Motor neuron (in vitro differentiated cells): ENCODE measurements at regions not wholly inside any gene's neighbourhood (a gene's known extent, or its start where the extent isn't known, plus 50 kb on each side); places are given as distances from the start of the nearest gene placed in this dataset.
A peak's percentile ranks its signal among the peaks of the same experiment; 100 is the strongest.

Experiments used
- ATAC-seq, 8 experiments: fragments of 200-7000 bp; cut with Tn5 transposase; replicated peaks in 6 of 8; 2 replicates each; pipeline ENCODE4 v1.8.0; 2021; ENCODE audit warnings: mild to moderate bottlenecking in 8 of 8, moderate library complexity in 8 of 8
- H3K27ac ChIP-seq, 2 donors: fragments of 250-450 bp; sonication (Bioruptor Pico); 2 replicates each; pipeline ENCODE4 v1.9.0; 2021; ENCODE audit warnings: antibody characterized with exemption in 2 of 2, mild to moderate bottlenecking in 2 of 2, moderate library complexity in 1 of 2
- H3K4me1 ChIP-seq, 2 donors: fragments of 250-450 bp; sonication (Bioruptor Pico); replicated peaks in 1 of 2; 2 replicates each; pipeline ENCODE4 v1.6.1; 2021; ENCODE audit warnings: antibody characterized with exemption in 2 of 2, mild to moderate bottlenecking in 2 of 2, moderate library complexity in 1 of 2
- H3K4me3 ChIP-seq, 5 donors: fragments of 250-450 bp; sonication (Bioruptor Pico); 2 replicates each; pipeline ENCODE4 v1.9.0; 2021; ENCODE audit warnings: antibody characterized with exemption in 5 of 5, mild to moderate bottlenecking in 5 of 5, moderate library complexity in 4 of 5
- WGBS, 10 experiments: fragments of 450-650 bp; shearing (Covaris generic); methylation state at CpG; one replicate each; pipeline ENCODE4 v1.0.0; 2022; 5-methylcytosine and 5-hydroxymethylcytosine counted together
- in situ Hi-C, 9 experiments: fragments of 400-800 bp; cut with MboI; loops; one replicate each; pipeline ENCODE4 v1.15.0; 2021; ENCODE audit warnings: low sequenced_read_pairs in 9 of 9, low pct_unique_long_range_greater_than_20kb in 2 of 9; ENCODE audit not compliant: unreplicated experiment in 9 of 9

- Histone ChIP-seq H3K27ac (no peak overlapping the region), H3K4me3 (no peak overlapping the region), H3K4me1 (peaks cover 16 to 19% of the 10 kb centered on the region in 2 donors)
- WGBS, 10 experiments: 80 to 100% (median 96%) methylated on average over 1 to 4 of the region's 4 CpGs; no CpG with 5 or more reads in 2 of the 10 experiments
- in situ Hi-C loops: no loop called here
- no peak for ATAC-seq
These were observed 389.9 kb downstream of the SHQ1 start for GRCh38 chr3:72458375-72458774.

DNA sequence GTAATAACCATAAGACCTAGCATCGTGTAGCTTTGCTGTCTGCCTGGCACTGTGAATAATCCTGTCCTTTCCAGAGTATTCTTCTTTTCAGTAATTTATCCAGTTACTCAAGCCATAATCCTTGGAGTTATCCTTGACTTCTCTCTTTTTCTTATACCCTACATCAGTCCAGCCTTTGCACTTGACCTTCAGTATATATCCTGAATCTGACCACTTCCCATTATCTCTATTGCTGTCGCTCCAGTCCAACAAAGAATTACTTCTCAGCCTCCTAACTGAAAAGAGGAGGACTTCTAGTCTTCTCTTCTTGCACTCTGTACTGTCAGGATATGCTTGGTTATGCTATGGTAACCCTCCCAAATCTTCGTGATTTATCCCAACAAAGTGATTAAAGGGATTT, 393.8 kb downstream of the SHQ1 start:
- in situ Hi-C loops: no loop called here
- no peak overlapping the region for H3K27ac ChIP-seq
- H3K4me3 ChIP-seq: no peak overlapping the region
- no peak for ATAC-seq
- H3K4me1 ChIP-seq: peaks cover 0 to 3% of the 10 kb centered on the region in 2 donors
- 72 to 100% (median 82%) methylated on average over 2 to 3 of the region's 3 CpGs; no CpG with 5 or more reads in 1 of the 10 experiments for WGBS, 10 experiments

- H3K27ac ChIP-seq: no peak overlapping the region
- in situ Hi-C loops: no loop called here
- ATAC-seq: peak in 1 of 8 experiments; percentile 50
- 11 to 100% (median 85%) methylated on average over 1 to 2 of the region's 2 CpGs; no CpG with 5 or more reads in 3 of the 10 experiments for WGBS, 10 experiments
- no peak overlapping the region for H3K4me3 ChIP-seq
- no peaks in the 10 kb centered on the region for H3K4me1 ChIP-seq
These were observed 394.5 kb downstream of the SHQ1 start for GRCh38 chr3:72453706-72454105.

GRCh38 chr3:72452745-72453144, 395.5 kb downstream of the SHQ1 start:
- WGBS, 10 experiments: 60 to 100% (median 90%) methylated on average over 2 to 4 of the region's 5 CpGs
- no peak overlapping the region for H3K27ac ChIP-seq
- ATAC-seq: no peak
- H3K4me1 ChIP-seq: peaks cover 0 to 6% of the 10 kb centered on the region in 2 donors
- H3K4me3 ChIP-seq: no peak overlapping the region
- in situ Hi-C loops: no loop called here

DNA sequence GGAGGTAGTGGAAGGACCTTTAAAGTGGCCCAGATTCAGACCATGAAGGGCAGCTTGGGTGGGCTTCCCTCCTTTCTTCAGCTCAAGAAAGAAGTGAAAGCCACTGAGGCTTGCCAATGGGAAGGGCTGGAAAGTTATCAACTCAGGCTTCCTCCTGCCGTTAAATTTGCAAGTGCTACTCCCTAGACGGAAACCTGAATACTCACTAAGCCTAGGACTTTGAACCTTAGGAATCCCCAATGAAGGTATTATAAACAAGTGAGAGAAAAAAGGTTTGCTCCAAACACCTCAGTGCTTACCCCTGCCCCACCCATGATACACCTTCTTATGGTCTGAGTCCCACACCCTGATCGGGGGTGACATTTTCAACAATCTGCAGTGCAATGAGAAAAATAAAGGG, 396.4 kb downstream of the SHQ1 start:
- Histone ChIP-seq H3K27ac (no peak overlapping the region), H3K4me3 (no peak overlapping the region), H3K4me1 (peaks cover 4 to 11% of the 10 kb centered on the region in 2 donors)
- WGBS, 10 experiments: 38 to 100% (median 81%) methylated on average over 1 to 3 of the region's 3 CpGs; no CpG with 5 or more reads in 2 of the 10 experiments
- in situ Hi-C loops: no loop called here
- ATAC-seq: no peak

- in situ Hi-C loops: loop anchor here in 2 of 9 experiments (25.0 kb wide), 2 partner anchors 363 to 487 kb away; no protein-coding TSS in a partner anchor
- no peak overlapping the region for H3K27ac ChIP-seq
- 0 to 100% (median 83%) methylated on average over 1 to 3 of the region's 3 CpGs; no CpG with 5 or more reads in 2 of the 10 experiments for WGBS, 10 experiments
- peaks cover 12 to 14% of the 10 kb centered on the region in 2 donors for H3K4me1 ChIP-seq
- no peak overlapping the region for H3K4me3 ChIP-seq
- no peak for ATAC-seq
These were observed 398.7 kb downstream of the SHQ1 start for GRCh38 chr3:72449551-72449950.

- no peak for ATAC-seq
- WGBS, 10 experiments: 42 to 94% (median 81%) methylated on average over 2 to 3 of the region's 3 CpGs; no CpG with 5 or more reads in 1 of the 10 experiments
- H3K4me3 ChIP-seq: no peak overlapping the region
- no peak overlapping the region for H3K27ac ChIP-seq
- peaks cover 19 to 20% of the 10 kb centered on the region in 2 donors for H3K4me1 ChIP-seq
- in situ Hi-C loops: loop anchor here in 2 of 9 experiments (25.0 kb wide), 2 partner anchors 363 to 487 kb away; no protein-coding TSS in a partner anchor
These were observed 399.4 kb downstream of the SHQ1 start for GRCh38 chr3:72448858-72449257.

GRCh38 chr3:72448375-72448823, 399.8 kb downstream of the SHQ1 start:
- no peak overlapping the region for H3K4me3 ChIP-seq
- H3K27ac ChIP-seq: no peak overlapping the region
- in situ Hi-C loops: loop anchor here in 2 of 9 experiments (25.0 kb wide), 2 partner anchors 364 to 486 kb away; no protein-coding TSS in a partner anchor
- ATAC-seq: no peak
- peaks cover 23 to 24% of the 10 kb centered on the region in 2 donors for H3K4me1 ChIP-seq
- 80 to 100% (median 93%) methylated on average over 1 to 8 of the region's 8 CpGs; no CpG with 5 or more reads in 3 of the 10 experiments for WGBS, 10 experiments

DNA sequence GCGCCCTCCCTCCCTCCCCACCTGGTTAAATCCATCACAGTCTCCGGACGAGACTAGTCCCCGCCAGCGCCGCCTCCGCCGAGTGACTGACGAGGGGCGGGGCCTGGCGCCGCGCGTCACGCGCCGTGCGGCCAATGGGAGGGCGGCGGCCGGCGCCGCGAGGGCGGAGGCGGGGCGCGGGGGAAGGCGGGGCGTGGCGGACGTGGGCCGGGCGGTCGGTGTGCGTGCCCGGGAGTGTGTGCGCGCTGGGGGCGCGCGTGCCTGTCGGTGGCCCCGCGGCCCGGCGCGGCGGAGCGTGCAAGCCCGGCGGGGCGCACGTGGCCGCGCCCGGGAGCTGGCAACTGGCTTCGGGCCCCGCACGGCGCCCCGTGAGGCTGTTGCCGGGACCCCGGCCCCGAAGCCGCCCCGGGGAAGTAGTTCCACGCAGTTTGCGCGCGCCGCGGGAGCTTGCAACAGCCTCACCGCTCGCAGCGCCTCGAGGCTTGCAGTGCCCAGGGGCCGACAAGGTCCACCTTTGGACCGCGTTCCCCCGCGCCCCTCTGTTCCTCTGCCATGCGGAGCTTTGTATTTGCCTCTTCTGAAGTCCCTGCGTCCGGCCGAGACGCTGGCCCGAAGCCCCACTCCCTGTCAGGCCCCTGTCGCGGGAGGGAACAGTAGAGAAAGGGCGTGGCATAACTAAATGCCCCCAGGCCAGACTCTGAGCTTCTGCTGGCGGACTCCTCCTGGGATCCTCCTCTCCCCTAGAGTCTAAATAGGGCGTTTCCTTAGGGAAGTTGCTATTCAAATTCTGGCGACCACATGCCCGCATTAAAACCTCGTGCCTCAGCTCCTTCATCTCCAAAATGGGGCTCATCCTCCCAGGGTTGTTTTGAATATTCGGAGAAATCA, 400.9 kb downstream of the SHQ1 start:
- Histone ChIP-seq H3K27ac (peak overlapping the region in 1 of 2 donors; percentile 64), H3K4me3 (peak overlapping the region; percentile 59 to 97 (median 64)), H3K4me1 (peaks cover 29 to 31% of the 10 kb centered on the region in 2 donors)
- peak; percentile 85 to 95 (median 90) for ATAC-seq
- in situ Hi-C loops: loop anchor here in 2 of 9 experiments (25.0 kb wide), 2 partner anchors 365 to 485 kb away; no protein-coding TSS in a partner anchor
- WGBS, 10 experiments: 0 to 66% (median 40%) methylated on average over 1 to 10 of the region's 97 CpGs; no CpG with 5 or more reads in 3 of the 10 experiments

DNA sequence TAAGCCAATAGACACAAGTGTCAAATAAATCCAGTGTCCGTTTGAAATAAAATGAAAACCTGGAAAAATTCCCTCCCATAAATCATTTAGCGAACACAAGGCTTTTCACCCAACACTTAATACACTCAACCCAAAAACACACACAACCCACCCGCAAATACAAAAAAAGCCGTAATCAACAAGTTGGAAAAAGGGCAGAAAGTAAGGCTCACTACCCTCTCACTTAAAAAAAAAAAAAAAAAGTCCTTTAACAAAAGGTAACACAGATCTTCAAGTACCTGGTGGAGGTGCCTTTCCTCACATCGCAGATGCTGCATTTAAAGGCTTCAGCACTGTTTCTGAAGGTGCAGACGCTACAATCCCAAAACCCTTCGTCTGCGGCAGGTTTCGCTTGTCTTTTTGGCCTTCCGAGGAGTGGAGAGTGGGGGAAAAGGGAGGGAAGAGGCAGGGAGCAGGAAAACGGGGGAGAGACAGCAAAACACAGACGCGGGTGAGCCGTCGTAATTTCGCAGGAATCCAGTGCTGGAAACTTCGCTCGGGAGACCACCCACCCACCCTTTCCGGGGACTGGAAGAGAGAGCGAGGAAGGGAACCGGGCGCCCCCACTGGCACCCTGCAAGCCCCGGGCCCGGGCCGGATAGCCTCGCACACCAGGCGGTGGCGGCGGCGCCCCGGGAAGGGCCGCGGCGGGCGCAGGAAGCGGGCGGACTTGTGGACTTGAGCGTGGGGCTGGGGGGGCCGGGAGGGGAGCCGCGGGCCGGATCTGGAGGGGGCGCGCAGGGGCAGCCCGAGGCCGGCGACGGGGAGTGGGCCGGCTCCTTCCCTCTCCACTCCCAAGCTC, 401.8 kb downstream of the SHQ1 start, which contains the start of gene RYBP:
TSS of gene RYBP (minus strand) at position 404 of the 841 bp plus-strand sequence.
- Histone ChIP-seq H3K27ac (peak within 1 kb of the TSS; percentile 51 to 87), H3K4me1 (peaks cover 29 to 34% of the 10 kb centered on the region in 2 donors), H3K4me3 (peak within 1 kb of the TSS; percentile 59 to 97 (median 64))
- ATAC-seq: peak in 5 of 8 experiments; percentile 18 to 72 (median 54)
- WGBS, 10 experiments: 0 to 4% (median 0%) methylated on average over 1 to 17 of the region's 49 CpGs; no CpG with 5 or more reads in 1 of the 10 experiments
- in situ Hi-C loops: loop anchor here in 2 of 9 experiments (25.0 kb wide), 2 partner anchors 366 to 484 kb away; no protein-coding TSS in a partner anchor

- in situ Hi-C loops: loop anchor here in 2 of 9 experiments (25.0 kb wide), 2 partner anchors 366 to 484 kb away; no protein-coding TSS in a partner anchor
- H3K4me1 ChIP-seq: peaks cover 29 to 34% of the 10 kb centered on the region in 2 donors
These were observed 402.4 kb downstream of the SHQ1 start for GRCh38 chr3:72445827-72446217.

DNA sequence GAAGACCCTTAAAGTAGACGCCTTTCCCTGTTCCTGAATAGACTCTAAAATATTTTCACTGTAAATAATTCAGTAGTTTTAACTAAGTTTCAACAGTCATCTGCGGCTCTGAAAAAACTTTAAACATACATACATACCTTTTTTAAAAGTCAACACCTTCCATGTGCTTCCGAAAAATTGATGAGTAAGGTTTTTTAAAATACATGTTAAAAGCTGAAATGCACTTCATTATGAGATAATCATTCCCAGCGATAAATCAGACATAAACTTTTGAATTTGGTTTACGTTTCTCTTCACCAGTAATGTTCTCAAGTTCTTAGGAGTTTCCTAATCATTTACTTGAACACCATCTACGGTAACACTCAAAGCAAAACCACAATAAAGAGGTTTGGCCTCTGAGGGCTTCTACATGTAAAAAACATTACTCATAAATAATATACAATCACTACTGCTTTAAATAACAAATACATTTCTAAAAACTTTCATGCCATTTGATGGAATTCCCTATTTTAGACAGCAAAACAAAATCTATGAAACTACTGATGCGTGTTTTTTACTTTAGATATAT, 403.5 kb downstream of the SHQ1 start:
- Histone ChIP-seq H3K4me3 (peak overlapping the region; percentile 59 to 97 (median 64)), H3K27ac (no peak overlapping the region), H3K4me1 (peaks cover 29 to 39% of the 10 kb centered on the region in 2 donors)
- in situ Hi-C loops: loop anchor here in 2 of 9 experiments (25.0 kb wide), 2 partner anchors 368 to 482 kb away; no protein-coding TSS in a partner anchor
- 68 to 89% (median 77%) methylated on average over 1 to 7 of the region's 7 CpGs for WGBS, 10 experiments
- no peak for ATAC-seq

More at GRCh38 chr3:72445827-72446217, 402.4 kb downstream of the SHQ1 start:
- WGBS, 10 experiments: 0 to 13% (median 0%) methylated on average over 2 to 4 of the region's 4 CpGs; no CpG with 5 or more reads in 2 of the 10 experiments
- ATAC-seq: no peak
- Histone ChIP-seq H3K27ac (no peak overlapping the region), H3K4me3 (peak overlapping the region; percentile 59 to 97 (median 64))
